ENCODE measurements at regions not wholly inside any gene's neighbourhood (a gene's known extent, or its start where the extent isn't known, plus 50 kb on each side); places are given as distances from the start of the nearest gene placed in this dataset.

DNA sequence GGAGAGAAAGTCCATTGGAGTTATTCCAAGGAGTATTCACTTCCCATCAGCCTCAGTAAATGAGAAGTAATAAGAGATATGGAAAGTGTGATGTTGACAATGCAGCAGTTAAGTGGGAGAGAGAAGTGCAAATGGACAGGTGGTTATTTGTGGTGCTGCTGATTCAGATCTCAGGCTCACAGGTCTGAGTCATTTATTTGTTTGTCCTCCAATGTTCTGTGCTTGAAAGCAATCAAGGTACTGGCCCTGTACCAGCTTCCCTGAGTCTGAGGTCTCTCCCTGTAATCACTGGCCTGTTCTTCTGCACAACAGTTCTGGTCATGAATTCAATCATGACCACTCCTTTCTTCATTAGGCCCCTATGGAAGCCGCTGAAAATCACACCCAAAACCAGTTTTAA, 827.7 kb downstream of the MAFB start:
- TF ChIP-seq CTCF (conservative IDR thresholded peaks at IDR 0.05) (no peak), EZH2 (IDR thresholded peaks at IDR 0.05; ENCODE audit: low read depth) (no peak)
